ENCODE measurements at regions not wholly inside any gene's neighbourhood (a gene's known extent, or its start where the extent isn't known, plus 50 kb on each side); places are given as distances from the start of the nearest gene placed in this dataset.
"Not testable (repeated sequence)": the region's sequence is repeated elsewhere in the genome, so short reads cannot be mapped to it uniquely, and the experiment has no call there.

DNA sequence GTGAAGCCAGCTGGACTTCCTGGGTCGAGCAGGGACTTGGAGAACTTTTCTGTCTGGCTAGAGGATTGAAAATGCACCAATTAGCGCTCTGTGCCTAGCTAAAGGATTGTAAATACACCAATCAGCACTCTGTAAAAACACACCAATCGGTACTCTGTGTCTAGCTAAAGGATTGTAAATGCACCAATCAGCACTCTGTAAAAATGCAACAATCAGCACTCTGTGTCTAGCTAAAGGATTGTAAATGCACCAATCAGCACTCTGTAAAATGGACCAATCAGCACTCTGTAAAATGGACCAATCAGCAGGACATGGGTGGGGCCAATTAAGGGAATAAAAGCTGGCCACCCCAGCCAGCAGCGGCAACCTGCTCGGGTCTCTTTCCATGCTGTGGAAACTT is 97.3 kb upstream of the GALNT15 start:
- not testable (repeated sequence) for DNase-seq

DNA sequence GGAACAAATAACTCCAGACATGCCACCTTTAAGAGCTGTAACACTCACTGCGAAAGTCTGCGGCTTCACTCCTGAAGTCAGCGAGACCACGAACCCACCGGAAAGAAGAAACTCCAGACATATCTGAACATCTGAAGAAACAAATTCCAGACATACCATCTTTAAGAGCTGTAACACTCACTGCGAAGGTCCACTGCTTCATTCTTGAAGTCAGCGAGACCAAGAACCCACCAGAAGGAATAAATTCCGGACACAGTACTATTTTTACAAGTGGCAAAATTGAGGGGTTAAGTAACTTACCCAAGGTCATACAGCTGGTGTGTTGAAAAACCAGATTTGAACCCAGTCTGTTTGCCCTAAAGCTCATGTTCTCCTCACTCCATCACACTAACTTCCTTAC is 96.8 kb upstream of the GALNT15 start:
- not testable (repeated sequence) for DNase-seq

GRCh38 chr3:16079519-16079918 is 95.0 kb upstream of the GALNT15 start:
- no peak for DNase-seq

DNA sequence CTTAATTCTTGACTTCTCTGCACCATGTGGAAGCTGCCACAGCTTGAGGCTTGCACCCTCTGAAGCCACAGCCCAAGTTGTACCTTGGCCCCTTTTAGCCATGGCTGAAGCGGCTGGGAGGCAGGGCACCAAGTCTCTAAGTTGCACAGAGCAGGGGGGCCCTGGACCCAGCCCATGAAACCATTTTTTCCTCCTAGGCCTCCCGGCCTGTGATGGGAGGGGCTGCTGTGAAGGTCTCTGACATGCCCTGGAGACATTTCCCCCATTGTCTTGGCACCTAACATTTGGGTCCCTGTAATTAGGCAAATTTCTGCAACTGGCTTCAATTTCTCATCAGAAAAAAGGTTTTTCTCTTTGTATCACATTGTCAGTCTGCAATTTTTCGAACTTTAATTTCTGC is 92.8 kb upstream of the GALNT15 start:
- DNase-seq = no peak

GRCh38 chr3:16084887-16085286 is 89.6 kb upstream of the GALNT15 start:
- DNase-seq = no peak

DNA sequence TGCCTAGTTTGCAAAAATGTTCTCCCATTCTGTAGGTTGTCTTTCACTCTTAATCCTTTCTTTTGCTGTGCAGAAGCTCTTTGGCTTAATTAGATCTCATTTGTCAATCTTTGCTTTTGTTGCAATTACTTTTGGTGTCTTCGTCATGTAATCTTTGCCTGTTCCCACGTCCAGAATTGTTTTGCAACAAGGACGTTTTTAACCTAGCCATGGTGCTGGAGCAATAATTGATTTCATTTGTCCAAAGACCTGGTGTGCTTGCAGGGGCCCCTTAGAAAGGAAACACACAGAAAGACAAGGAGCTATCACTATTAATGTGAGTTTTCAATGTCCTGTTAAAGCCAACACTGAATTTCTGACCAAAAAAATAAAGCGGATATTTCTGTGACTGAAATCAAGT is 89.1 kb upstream of the GALNT15 start:
- DNase-seq = no peak

GRCh38 chr3:16085884-16086608 is 88.4 kb upstream of the GALNT15 start:
- no peak for DNase-seq

DNA sequence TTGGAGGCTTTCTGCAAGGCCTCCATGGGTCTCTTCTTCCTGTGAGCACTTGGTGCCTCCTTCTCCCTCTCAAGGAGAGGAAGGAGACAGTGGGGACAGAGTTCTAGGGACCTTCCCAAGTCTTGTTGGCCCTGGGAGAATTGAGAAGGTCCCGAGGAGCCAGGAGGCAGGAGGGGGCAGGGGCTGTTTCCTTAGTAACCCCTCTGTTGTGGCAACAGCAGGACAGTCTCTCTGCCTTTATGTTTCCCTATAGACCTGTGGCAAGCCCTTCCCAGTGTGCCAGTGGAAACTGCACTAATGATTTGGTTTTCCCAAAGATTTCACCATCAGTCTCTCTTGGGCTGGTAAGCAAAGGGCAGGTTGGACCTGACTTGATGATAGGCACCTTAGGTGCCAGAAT is 87.8 kb upstream of the GALNT15 start:
- no peak for DNase-seq

GRCh38 chr3:16088496-16088895 is 86.0 kb upstream of the GALNT15 start:
- no peak for DNase-seq

GRCh38 chr3:16089521-16089920 is 85.0 kb upstream of the GALNT15 start:
- DNase-seq = no peak

DNA sequence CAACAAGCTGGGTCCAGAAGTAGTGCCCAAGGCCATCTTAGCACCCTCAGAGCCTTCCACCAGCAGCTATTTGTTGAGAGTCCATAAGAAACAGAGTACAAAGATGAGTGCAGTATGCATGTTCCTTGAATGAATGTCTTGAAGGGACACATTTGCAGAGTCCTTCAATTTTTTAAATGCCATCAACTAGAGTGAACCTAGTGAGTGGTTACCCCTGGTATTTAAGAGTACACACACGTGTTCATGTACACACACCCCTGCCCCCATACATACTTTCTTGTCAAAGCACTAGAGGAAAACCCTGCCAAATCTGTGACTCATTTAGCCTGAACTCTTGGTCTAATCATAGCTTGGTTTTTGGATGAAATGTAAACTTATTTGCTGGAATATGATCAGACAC is 84.5 kb upstream of the GALNT15 start:
- no peak for DNase-seq

- DNase-seq = no peak
Observed at GRCh38 chr3:16090706-16091105, 83.8 kb upstream of the GALNT15 start.

- no peak for DNase-seq
Observed at GRCh38 chr3:16092923-16093322, 81.6 kb upstream of the GALNT15 start.

DNA sequence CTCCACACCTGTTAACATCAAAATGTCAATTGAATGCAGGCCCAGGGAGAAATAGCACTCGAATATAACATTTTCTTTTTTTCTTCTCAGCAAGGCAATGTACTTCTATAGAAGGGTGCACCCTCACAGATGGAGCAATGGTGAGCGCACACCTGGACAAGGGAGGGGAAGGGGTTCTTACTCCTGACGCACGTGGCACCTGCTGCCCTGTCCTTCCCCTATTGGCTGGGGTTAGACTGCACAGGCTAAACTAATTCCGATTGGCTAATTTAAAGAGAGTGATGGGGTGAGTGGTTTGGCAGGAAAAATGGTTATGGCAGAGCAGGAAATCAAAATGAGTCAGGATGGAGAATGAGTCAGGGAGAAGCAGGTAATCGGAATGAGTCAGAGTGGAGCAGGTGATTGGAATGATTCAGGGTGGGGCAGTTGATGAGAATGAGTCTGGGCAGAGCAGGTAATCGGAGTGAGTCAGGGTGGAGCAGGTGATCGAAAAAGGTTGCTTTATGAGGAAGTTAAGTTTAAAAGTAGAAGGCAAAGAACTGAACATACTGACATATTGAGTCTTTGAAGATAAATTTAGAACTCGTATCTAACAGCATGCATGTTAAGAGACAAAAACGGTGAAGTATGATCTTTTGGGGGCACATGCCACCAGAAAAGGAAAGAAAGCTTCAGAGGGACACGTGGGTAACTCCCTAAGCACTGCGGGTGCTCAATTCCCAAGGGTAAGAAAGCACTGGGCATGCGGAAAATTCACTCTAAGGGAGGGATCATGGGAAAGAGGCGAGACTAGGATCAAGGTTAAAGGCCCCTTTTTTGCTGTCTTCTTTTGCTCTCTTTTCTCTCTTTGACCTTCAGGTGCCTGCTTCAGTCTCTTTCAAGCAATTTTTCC is 72.9 kb upstream of the GALNT15 start:
- DNase-seq = no peak

- no peak for DNase-seq
Observed at GRCh38 chr3:16102187-16102561, 72.3 kb upstream of the GALNT15 start.

GRCh38 chr3:16102905-16103364 is 71.5 kb upstream of the GALNT15 start:
- no peak for DNase-seq

GRCh38 chr3:16103472-16103871 is 71.0 kb upstream of the GALNT15 start:
- DNase-seq = no peak

DNA sequence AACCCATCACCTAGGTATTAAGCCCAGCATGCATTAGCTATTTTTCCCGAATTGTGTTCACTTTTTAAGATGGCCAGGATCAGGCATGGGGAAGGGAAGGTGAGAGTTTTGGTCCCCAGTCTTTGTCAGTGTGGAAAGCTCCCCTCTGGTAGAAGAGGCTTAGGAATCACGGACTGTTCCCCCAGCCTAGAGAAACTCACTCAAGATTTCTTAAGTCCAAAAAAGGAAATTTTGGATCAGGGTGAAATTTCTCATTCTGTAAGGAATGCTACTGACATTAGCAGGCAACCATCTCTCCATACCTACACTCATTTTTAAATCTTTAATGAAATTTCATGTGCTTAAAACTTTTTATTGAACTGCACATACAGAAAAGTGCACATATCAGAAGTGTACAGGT is 70.3 kb upstream of the GALNT15 start:
- no peak for DNase-seq

GRCh38 chr3:16106050-16106449 is 68.4 kb upstream of the GALNT15 start:
- DNase-seq = no peak

- DNase-seq = no peak
Observed at GRCh38 chr3:16108424-16108823, 66.1 kb upstream of the GALNT15 start.

DNA sequence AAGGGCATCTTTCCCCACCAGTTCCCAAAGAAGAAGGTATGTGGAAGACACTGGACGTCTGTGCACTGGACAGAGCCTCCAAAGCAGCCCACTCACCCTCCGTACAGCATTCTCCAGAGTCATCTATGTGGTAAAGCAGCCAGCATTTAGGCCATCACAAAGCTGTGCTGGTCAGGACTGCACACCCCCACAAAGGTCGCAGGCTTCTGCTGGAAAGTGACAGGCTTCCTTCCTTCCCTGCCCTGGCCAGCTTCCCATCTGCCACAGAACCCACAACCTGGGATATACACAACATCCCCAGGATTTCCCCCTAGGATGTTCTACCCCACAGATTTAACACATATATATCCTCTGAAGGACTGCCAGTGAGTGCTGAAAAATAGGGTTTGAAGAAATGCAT is 64.6 kb upstream of the GALNT15 start:
- DNase-seq = no peak

DNA sequence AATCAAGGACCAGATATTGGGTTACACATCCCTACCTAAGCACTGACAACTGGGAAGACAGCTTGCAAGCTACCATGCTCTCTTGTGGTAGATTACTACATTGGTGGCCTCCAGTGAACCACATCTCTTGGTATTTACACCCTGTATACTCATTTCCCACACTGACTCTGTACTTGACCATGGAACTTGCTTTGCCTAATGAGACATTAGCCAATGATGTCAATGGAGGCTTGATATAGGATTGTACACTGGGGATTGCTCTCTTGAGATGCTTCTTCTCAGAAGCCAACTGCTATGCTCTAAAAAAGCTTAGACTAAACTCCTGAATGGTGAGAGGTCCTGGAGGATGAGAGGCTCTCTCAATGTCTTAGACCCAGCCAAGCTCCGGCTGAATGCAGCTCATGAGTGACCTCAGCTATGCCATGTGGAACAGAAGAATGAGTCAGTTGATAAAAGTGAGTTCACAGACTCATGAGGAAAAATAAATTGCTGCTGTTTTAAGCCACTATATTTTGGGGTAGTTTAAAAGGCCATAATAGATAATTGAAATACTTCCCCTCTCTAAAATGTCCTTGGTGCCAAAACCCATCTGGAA is 61.5 kb upstream of the GALNT15 start:
- no peak for DNase-seq

DNA sequence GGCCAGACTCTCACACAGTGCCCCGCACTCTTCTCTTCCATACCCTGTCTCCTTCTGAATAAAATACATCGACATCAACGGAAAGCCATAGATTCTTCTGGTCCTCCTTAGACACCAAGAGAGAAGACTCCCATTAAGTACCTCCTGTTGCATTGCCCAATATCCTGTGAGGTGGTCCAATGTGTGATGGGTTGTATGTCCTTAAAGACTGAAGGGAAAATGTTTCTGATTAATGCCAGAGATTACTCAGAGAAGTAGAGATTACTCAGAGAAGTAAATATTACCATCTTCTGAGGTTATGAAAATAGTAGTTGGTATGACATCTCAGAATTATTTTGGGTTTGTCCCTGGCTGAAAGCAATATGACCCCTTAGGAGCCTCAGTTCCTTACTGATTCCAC is 60.8 kb upstream of the GALNT15 start:
- DNase-seq = no peak

- no peak for DNase-seq
Observed at GRCh38 chr3:16114429-16114828, 60.1 kb upstream of the GALNT15 start.

Measured in CD4-positive, alpha-beta T cell treated with Interleukin-4 for 1 hour (primary cell).